ENCODE measurements at regions not wholly inside any gene's neighbourhood (a gene's known extent, or its start where the extent isn't known, plus 50 kb on each side); places are given as distances from the start of the nearest gene placed in this dataset.

DNA sequence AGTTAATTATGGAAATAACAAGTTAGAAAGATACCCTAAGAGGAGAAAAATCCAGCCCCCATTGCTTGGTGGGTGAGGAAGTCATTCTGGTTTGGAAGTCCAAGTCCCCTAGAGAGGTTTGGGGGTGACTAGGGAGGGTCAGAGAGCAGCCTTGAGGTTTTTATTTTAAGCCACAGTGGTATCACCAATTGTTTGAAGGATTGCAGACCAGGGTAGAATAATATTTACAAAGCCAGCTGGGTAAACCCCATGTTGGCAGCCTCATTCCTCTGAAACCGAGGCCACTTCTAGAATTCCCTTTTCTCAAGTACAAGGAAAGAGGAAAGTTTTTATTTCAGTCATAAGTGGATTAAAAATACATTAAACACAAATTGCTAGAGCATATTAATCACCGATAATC is 99.7 kb downstream of the TMEM170B start:
- no peak overlapping the region for H3K9ac ChIP-seq (ENCODE audit: low read depth, low read length)
- no peak overlapping the region for H2AK9ac ChIP-seq (replicated peaks; ENCODE audit: low read depth, low read length, poor library complexity)
- H3K4ac ChIP-seq (ENCODE audit: low read depth, low read length), result no peak overlapping the region
- no peak overlapping the region for H2BK20ac ChIP-seq (ENCODE audit: low read depth, low read length)
- H3K9me1 ChIP-seq (ENCODE audit: insufficient read depth, low read length), result peaks cover 21% of the 10 kb centered on the region
- H3K79me1 ChIP-seq (ENCODE audit: low read depth in 1 of 2, low read length in 2 of 2), result no peaks in the 10 kb centered on the region; a peak in 1 of 4 replicates
- peak overlapping the region; percentile 21; the same call in 1 of the 3 replicates for H2BK15ac ChIP-seq (ENCODE audit: low read depth, low read length)
- no peak overlapping the region for H3K4me2 ChIP-seq (ENCODE audit: low read depth, low read length)
- no CpG with 5 or more reads among the region's 2 CpGs for WGBS, 2 experiments (ENCODE audit: extremely low coverage in 2 of 2, insufficient read length in 1 of 2)
- no peak overlapping the region for H4K5ac ChIP-seq (ENCODE audit: low read depth, low read length)
- no peak overlapping the region for H2BK5ac ChIP-seq (ENCODE audit: low read depth, low read length, poor library complexity, severe bottlenecking)
- H4K91ac ChIP-seq (ENCODE audit: insufficient read depth, low read depth, low read length), result no peak overlapping the region
- no peak overlapping the region for H3K4me3 ChIP-seq (ENCODE audit: insufficient read depth, low read depth, low read length)
- no peak overlapping the region for H3K56ac ChIP-seq (ENCODE audit: extremely low read depth, insufficient read depth, low read length)
- H2BK120ac ChIP-seq (ENCODE audit: low read depth, low read length), result 0 out of 2 replicates have a peak overlapping the region, but pooled peaks have one; percentile 9
- H3K14ac ChIP-seq (replicated peaks; ENCODE audit: low read depth, low read length), result no peak overlapping the region
- H3K27ac ChIP-seq (ENCODE audit: insufficient read depth, low read length), result no peak overlapping the region
- no peak overlapping the region for H2AK5ac ChIP-seq (ENCODE audit: low read depth, low read length)
- dilution Hi-C loops (cut with HindIII; ENCODE audit: low sequenced_read_pairs, unreplicated experiment) (no loop called here), intact Hi-C loops (cut with micrococcal nuclease) (no loop called here), in situ Hi-C loops (cut with MboI; ENCODE audit: low sequenced_read_pairs) (no loop called here)
- no peaks in the 10 kb centered on the region for H4K20me1 ChIP-seq (ENCODE audit: insufficient read depth, low read length)
- DNase-seq (no peak), ATAC-seq (ENCODE audit: low read depth) (no peak)
- no peak overlapping the region for H4K8ac ChIP-seq (ENCODE audit: low read depth in 2 of 2, low read length in 2 of 2)
- H2AFZ ChIP-seq (replicated peaks; ENCODE audit: low read length, poor library complexity), result no peak overlapping the region
- H3K4me1 ChIP-seq (ENCODE audit: control insufficient read depth, insufficient read depth, low read length), result peaks cover 10% of the 10 kb centered on the region
- H3K18ac ChIP-seq (ENCODE audit: low read depth, low read length), result no peak overlapping the region
- ChIA-PET POLR2A (ENCODE audit: unreplicated experiment) (no interaction called here), CTCF (interaction anchor here (0.6 kb wide), 1 partner anchor 21 kb away, joined by 3 read pairs; no protein-coding TSS in a partner anchor)
- no peak overlapping the region for H3K23ac ChIP-seq (ENCODE audit: low read depth, low read length)
- H3K36me3 ChIP-seq (ENCODE audit: control insufficient read depth, insufficient read depth, low read length), result no peaks in the 10 kb centered on the region
- TF ChIP-seq NFE2L2 (IDR thresholded peaks at IDR 0.05; ENCODE audit: low read depth, low read length) (no peak), MAZ (IDR thresholded peaks at IDR 0.05; ENCODE audit: borderline replicate concordance, low read depth, low read length) (no peak), MXI1 (IDR thresholded peaks at IDR 0.05; ENCODE audit: borderline replicate concordance, low read depth, low read length) (no peak), MAFK (IDR thresholded peaks at IDR 0.05; ENCODE audit: low read depth, low read length) (no peak)
- BruUV-seq (replicated peaks), result no TSS peak
- H3K27me3 ChIP-seq (ENCODE audit: control insufficient read depth, insufficient read depth, low read length), result no peaks in the 10 kb centered on the region
- no peaks in the 10 kb centered on the region for H3K9me3 ChIP-seq (ENCODE audit: control insufficient read depth, insufficient read depth, low read length)
